Adrenal gland (tissue), 5 donors: ENCODE measurements at regions not wholly inside any gene's neighbourhood (a gene's known extent, or its start where the extent isn't known, plus 50 kb on each side); places are given as distances from the start of the nearest gene placed in this dataset.

Source experiments
- POLR2A ChIP-seq, 2 donors: fragments of 450-650 bp; IDR thresholded peaks; one replicate each; pipeline ENCODE4 v1.6.1; 2017; ENCODE audit warnings: antibody characterized with exemption in 2 of 2, mild to moderate bottlenecking in 2 of 2, moderate library complexity in 1 of 2
- TF ChIP-seq, protein P1 (sequence below), 6 experiments: fragments of 450-650 bp in 4 of 6; fragments of 200-600 bp in 2 of 6; sonication (generic) in 1 of 6; IDR thresholded peaks; 1 replicate in 5 of 6; 2 replicates in 1 of 6; pipeline versions ENCODE4 v1.5.1 to v1.8.0; 2016 to 2021; ENCODE audit warnings: antibody characterized with exemption in 6 of 6, mild to moderate bottlenecking in 2 of 6, moderate library complexity in 1 of 6
- donor health status: DM: no; HTN: no; CAD: no.

DNA sequence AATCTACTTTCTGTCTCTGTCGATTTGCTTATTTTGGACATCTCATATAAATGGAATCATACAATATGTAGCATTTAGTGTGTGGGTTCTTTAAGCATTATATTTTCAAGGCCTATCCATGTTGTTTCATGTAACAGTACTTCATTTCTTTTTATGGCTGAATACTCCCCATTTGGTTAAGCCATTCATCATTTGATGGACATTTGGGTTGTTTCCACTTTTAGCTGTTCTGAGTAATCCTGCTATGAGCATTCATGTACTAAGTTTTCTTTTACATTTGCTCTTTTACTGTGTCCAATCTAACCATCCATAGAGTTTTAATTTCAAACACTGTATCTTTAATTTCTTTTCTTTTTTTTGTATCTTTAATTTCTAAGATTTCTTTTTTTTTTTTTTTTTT lies 55.6 kb upstream of the SPTBN2 start:
- TF ChIP-seq, protein P1, sequence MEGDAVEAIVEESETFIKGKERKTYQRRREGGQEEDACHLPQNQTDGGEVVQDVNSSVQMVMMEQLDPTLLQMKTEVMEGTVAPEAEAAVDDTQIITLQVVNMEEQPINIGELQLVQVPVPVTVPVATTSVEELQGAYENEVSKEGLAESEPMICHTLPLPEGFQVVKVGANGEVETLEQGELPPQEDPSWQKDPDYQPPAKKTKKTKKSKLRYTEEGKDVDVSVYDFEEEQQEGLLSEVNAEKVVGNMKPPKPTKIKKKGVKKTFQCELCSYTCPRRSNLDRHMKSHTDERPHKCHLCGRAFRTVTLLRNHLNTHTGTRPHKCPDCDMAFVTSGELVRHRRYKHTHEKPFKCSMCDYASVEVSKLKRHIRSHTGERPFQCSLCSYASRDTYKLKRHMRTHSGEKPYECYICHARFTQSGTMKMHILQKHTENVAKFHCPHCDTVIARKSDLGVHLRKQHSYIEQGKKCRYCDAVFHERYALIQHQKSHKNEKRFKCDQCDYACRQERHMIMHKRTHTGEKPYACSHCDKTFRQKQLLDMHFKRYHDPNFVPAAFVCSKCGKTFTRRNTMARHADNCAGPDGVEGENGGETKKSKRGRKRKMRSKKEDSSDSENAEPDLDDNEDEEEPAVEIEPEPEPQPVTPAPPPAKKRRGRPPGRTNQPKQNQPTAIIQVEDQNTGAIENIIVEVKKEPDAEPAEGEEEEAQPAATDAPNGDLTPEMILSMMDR (IDR thresholded peaks at IDR 0.05): no peak
- TF ChIP-seq POLR2A (IDR thresholded peaks at IDR 0.05): no peak
